C4-2B (cell line): ENCODE measurements at regions not wholly inside any gene's neighbourhood (a gene's known extent, or its start where the extent isn't known, plus 50 kb on each side); places are given as distances from the start of the nearest gene placed in this dataset.

Source experiments
- CTCF ChIP-seq: fragments of 450-650 bp; conservative IDR thresholded peaks from 2 replicates; pipeline ENCODE4 v1.5.1; 2017; ENCODE audit warnings: mild to moderate bottlenecking
- ZFX ChIP-seq: fragments of 450-650 bp; IDR thresholded peaks from 2 replicates; pipeline ENCODE4 v1.6.1; 2017

DNA sequence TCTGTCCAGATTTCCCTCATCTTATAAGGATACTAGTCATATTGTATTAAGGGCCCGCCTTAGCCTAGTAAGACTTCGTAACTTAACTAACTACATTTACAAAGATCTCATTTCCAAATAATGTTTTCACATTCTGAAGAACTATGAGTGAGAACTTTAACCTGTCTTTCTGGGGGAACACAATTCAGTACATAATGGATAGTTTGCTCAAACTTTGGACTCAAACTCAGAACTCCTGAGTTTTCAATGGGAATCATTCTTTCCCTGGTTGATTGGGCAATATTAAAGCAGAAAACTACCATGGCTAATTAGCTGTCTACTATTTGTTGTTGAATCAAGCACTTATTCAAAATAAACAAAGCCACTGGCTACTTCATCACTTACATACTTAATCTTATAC lies 522.9 kb downstream of the REEP3 start:
- TF ChIP-seq CTCF, result no peak
- TF ChIP-seq ZFX, result no peak
